Spleen (tissue), 11 donors: ENCODE measurements at regions not wholly inside any gene's neighbourhood (a gene's known extent, or its start where the extent isn't known, plus 50 kb on each side); places are given as distances from the start of the nearest gene placed in this dataset.

ENCODE experiments used
- DNase-seq: peaks from one replicate; pipeline ENCODE4 v3.0.0-alpha.2; 2020
- H3K27ac ChIP-seq, 8 donors: fragments of 200-600 bp; sonication (generic) in 7 of 8; 1 replicate in 4 of 8; 2 replicates in 4 of 8; pipeline versions ENCODE4 v1.5.0 to v1.8.0; 2016 to 2021; ENCODE audit warnings: inconsistent platforms in 4 of 8, mild to moderate bottlenecking in 4 of 8, moderate library complexity in 1 of 8
- H3K27me3 ChIP-seq, 7 donors: fragments of 200-600 bp; sonication (generic) in 6 of 7; replicated peaks in 1 of 7; 1 replicate in 4 of 7; 2 replicates in 3 of 7; pipeline versions ENCODE4 v1.5.0 to v1.8.0; 2016 to 2021; ENCODE audit warnings: inconsistent platforms in 3 of 7, mild to moderate bottlenecking in 1 of 7
- H3K36me3 ChIP-seq, 6 donors: fragments of 200-600 bp; sonication (generic) in 5 of 6; 1 replicate in 4 of 6; 2 replicates in 2 of 6; pipeline versions ENCODE4 v1.5.0 to v1.8.0; 2016 to 2021; ENCODE audit warnings: inconsistent platforms in 2 of 6
- H3K4me1 ChIP-seq, 6 donors: fragments of 200-600 bp; sonication (generic) in 5 of 6; 1 replicate in 3 of 6; 2 replicates in 3 of 6; pipeline versions ENCODE4 v1.5.0 to v1.8.0; 2016 to 2021; ENCODE audit warnings: inconsistent platforms in 3 of 6
- H3K4me3 ChIP-seq, 8 donors: fragments of 200-600 bp; sonication (generic) in 7 of 8; 1 replicate in 4 of 8; 2 replicates in 4 of 8; pipeline versions ENCODE4 v1.5.0 to v1.8.0; 2016 to 2021; ENCODE audit warnings: inconsistent platforms in 4 of 8, mild to moderate bottlenecking in 4 of 8, moderate library complexity in 2 of 8
- H3K9me3 ChIP-seq, 8 donors: fragments of 200-600 bp; sonication (generic) in 7 of 8; 1 replicate in 4 of 8; 2 replicates in 4 of 8; pipeline versions ENCODE4 v1.5.0 to v1.8.0; 2016 to 2021; ENCODE audit warnings: inconsistent platforms in 4 of 8
- CTCF ChIP-seq, 11 experiments: fragments of 200-600 bp in 7 of 11; fragments of 450-650 bp in 4 of 11; sonication (generic) in 4 of 11; IDR thresholded peaks in 8 of 11; conservative IDR thresholded peaks in 3 of 11; 1 replicate in 7 of 11; 2 replicates in 4 of 11; pipeline versions ENCODE4 v1.4.0 to v1.8.0; 2016 to 2021; ENCODE audit warnings: antibody characterized with exemption in 11 of 11, inconsistent platforms in 4 of 11, mild to moderate bottlenecking in 1 of 11
- POLR2A ChIP-seq, 3 donors: fragments of 450-650 bp; IDR thresholded peaks; one replicate each; pipeline ENCODE4 v1.5.1; 2017; ENCODE audit warnings: antibody characterized with exemption in 3 of 3, mild to moderate bottlenecking in 1 of 3
- POLR2AphosphoS5 ChIP-seq, 3 donors: sonication (generic); formaldehyde crosslinking; IDR thresholded peaks; one replicate each; pipeline ENCODE4 v1.5.1; 2017; ENCODE audit warnings: antibody characterized with exemption in 3 of 3
- WGBS, 5 donors: extraction: QIAGEN DNeasy Blood & Tissue Kit in 3 of 5; methylation state at CpG; one replicate each; pipeline versions ENCODE4 v1.1.5 to v1.1.7; 2013 to 2018; 5-methylcytosine and 5-hydroxymethylcytosine counted together
- intact Hi-C: fragments of 100-400 bp; cut with DNase I; formaldehyde crosslinking; loops from one replicate; pipeline ENCODE4 v1.15.0; 2023; ENCODE audit warnings: low total_unique reads
- donor health status: healthy with polysubstance abuse.
- donor health status: DM: no; HTN: no; CAD: no; lungs with moderate emphysema.
- donor health status: DM: no; HTN: no; CAD: no.
- donor health status: Bipolar disorder and iron deficiency.
- donor health status: healthy.
- donor health status: DM: no; HTN: no; CAD: no.
- donor health status: DM: yes; HTN: yes; CAD: no.

- no peak overlapping the region for H3K4me3 ChIP-seq
- no peaks in the 10 kb centered on the region for H3K4me1 ChIP-seq
- no peak for TF ChIP-seq POLR2AphosphoS5 (IDR thresholded peaks at IDR 0.05)
- no peak for TF ChIP-seq CTCF (IDR thresholded peaks at IDR 0.05 in 8 of 11, conservative IDR thresholded peaks at IDR 0.05 in 3 of 11)
- TF ChIP-seq POLR2A (IDR thresholded peaks at IDR 0.05), result no peak
- peaks cover 0 to 33% (median 15%) of the 10 kb centered on the region in 8 donors for H3K9me3 ChIP-seq
- intact Hi-C loops, result no loop called here
- DNase-seq, result no peak
- no peaks in the 10 kb centered on the region for H3K36me3 ChIP-seq
- no peak overlapping the region for H3K27ac ChIP-seq
- H3K27me3 ChIP-seq, result peaks cover 0 to 6% (median 0%) of the 10 kb centered on the region in 7 donors
- 90 to 97% (median 91%) methylated on average over 3 of the region's 3 CpGs for WGBS, 5 donors
These were observed 290.7 kb upstream of the MAP3K7 start for GRCh38 chr6:90877616-90878015.

- no peaks in the 10 kb centered on the region for H3K4me1 ChIP-seq
- no peak overlapping the region for H3K27ac ChIP-seq
- no peak overlapping the region for H3K4me3 ChIP-seq
- no peaks in the 10 kb centered on the region for H3K36me3 ChIP-seq
- TF ChIP-seq POLR2A (IDR thresholded peaks at IDR 0.05) (no peak), CTCF (IDR thresholded peaks at IDR 0.05 in 8 of 11, conservative IDR thresholded peaks at IDR 0.05 in 3 of 11) (no peak), POLR2AphosphoS5 (IDR thresholded peaks at IDR 0.05) (no peak)
- DNase-seq, result no peak
- 23 to 36% (median 31%) methylated on average over 4 of the region's 4 CpGs for WGBS, 5 donors
- peaks cover 0 to 6% (median 0%) of the 10 kb centered on the region in 7 donors for H3K27me3 ChIP-seq
- intact Hi-C loops, result no loop called here
- peaks cover 0 to 15% (median 12%) of the 10 kb centered on the region in 8 donors for H3K9me3 ChIP-seq
These were observed 288.1 kb upstream of the MAP3K7 start for GRCh38 chr6:90874931-90875330.

GRCh38 chr6:90872981-90873380, 286.1 kb upstream of the MAP3K7 start:
- H3K4me3 ChIP-seq, result no peak overlapping the region
- 67 to 73% (median 71%) methylated on average over 8 of the region's 8 CpGs for WGBS, 5 donors

GRCh38 chr6:90870561-90870960, 283.7 kb upstream of the MAP3K7 start:
- Histone ChIP-seq H3K36me3 (no peaks in the 10 kb centered on the region), H3K4me3 (no peak overlapping the region), H3K4me1 (no peaks in the 10 kb centered on the region), H3K27ac (no peak overlapping the region), H3K27me3 (no peaks in the 10 kb centered on the region), H3K9me3 (no peaks in the 10 kb centered on the region)
- TF ChIP-seq CTCF (IDR thresholded peaks at IDR 0.05 in 8 of 11, conservative IDR thresholded peaks at IDR 0.05 in 3 of 11), result no peak
- no peak for TF ChIP-seq POLR2AphosphoS5 (IDR thresholded peaks at IDR 0.05)
- TF ChIP-seq POLR2A (IDR thresholded peaks at IDR 0.05), result no peak
- WGBS, 5 donors, result 75 to 83% (median 79%) methylated on average over 1 of the region's 1 CpG
- intact Hi-C loops, result no loop called here
- DNase-seq, result no peak

More at GRCh38 chr6:90872981-90873380, 286.1 kb upstream of the MAP3K7 start:
- no peak for DNase-seq
- no peaks in the 10 kb centered on the region for H3K36me3 ChIP-seq
- peaks cover 0 to 6% (median 0%) of the 10 kb centered on the region in 7 donors for H3K27me3 ChIP-seq
- TF ChIP-seq POLR2AphosphoS5 (IDR thresholded peaks at IDR 0.05), result no peak
- no peak for TF ChIP-seq POLR2A (IDR thresholded peaks at IDR 0.05)
- intact Hi-C loops, result no loop called here
- H3K9me3 ChIP-seq, result no peaks in the 10 kb centered on the region
- no peaks in the 10 kb centered on the region for H3K4me1 ChIP-seq
- no peak overlapping the region for H3K27ac ChIP-seq

- Histone ChIP-seq H3K36me3 (no peaks in the 10 kb centered on the region), H3K4me3 (no peak overlapping the region), H3K4me1 (no peaks in the 10 kb centered on the region), H3K27ac (no peak overlapping the region), H3K9me3 (no peaks in the 10 kb centered on the region), H3K27me3 (no peaks in the 10 kb centered on the region)
- TF ChIP-seq POLR2A (IDR thresholded peaks at IDR 0.05), result no peak
- 68 to 79% (median 71%) methylated on average over 2 of the region's 2 CpGs for whole genome bisulfite sequencing, 5 donors
- no peak for DNase-seq
- intact Hi-C loops, result no loop called here
These were observed 281.8 kb upstream of the MAP3K7 start for GRCh38 chr6:90868656-90869055.
